Embryonic facial prominence (tissue), 1 donor: ENCODE measurements at regions not wholly inside any gene's neighbourhood (a gene's known extent, or its start where the extent isn't known, plus 50 kb on each side); places are given as distances from the start of the nearest gene placed in this dataset.
"Not testable (repeated sequence)": the region's sequence is repeated elsewhere in the genome, so short reads cannot be mapped to it uniquely, and the experiment has no call there.

Experiments
- DNase-seq: peaks from one replicate; pipeline ENCODE4 v3.0.0-alpha.2; 2016; ENCODE audit errors: extremely low spot score

DNA sequence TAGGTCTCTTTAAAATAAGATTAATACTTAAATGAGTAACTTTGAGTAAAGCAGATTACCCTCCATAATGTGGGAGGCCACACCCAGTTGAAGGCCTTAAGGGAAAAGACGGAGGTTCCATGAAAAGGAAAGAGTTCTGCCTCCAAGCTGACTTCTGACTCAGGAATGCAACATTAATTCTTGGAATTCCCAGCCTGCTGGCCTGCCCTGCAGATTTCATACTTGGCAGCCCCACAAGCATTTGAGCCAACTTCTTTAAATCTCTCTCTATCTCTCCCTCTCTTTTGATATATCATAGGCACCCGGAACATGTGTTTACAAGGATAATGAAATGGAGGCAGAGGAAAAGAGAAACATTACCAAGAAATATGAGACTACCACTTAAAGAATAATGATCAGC, 902.3 kb upstream of the MIR17HG start:
- no peak for DNase-seq

DNA sequence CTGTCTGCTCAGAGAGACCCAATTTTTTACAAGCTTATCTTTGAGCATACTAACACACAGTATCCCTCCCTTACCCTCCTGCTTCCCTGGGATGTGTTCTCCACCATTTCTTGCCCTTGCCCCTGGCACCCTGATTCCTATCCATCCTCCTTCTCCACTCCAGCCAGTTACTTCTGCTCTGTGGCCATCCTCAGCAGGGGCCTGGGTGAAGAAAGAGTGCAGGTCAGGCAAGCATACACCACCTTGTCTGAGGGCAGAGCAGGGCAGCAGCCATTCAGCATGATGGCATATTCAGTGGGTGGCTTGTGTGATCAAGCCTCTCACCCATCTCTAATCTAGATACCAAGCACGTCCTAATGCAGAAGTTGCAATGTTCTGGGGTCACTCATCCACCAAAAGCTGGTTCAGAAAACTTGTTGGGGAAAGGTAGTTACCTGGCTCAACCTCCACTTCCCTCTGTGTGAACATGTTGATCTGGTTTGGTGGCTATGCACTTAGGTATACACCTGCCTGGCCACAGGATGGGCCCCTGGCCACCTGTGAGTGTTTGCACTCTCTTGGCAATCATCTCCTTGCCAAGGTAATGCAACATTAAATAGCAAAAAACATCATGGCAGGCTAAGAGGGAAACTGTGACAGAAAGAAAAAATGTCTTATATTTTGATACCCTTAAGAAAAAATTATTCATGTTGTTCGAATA, 900.3 kb upstream of the MIR17HG start:
- DNase-seq, result no peak

DNA sequence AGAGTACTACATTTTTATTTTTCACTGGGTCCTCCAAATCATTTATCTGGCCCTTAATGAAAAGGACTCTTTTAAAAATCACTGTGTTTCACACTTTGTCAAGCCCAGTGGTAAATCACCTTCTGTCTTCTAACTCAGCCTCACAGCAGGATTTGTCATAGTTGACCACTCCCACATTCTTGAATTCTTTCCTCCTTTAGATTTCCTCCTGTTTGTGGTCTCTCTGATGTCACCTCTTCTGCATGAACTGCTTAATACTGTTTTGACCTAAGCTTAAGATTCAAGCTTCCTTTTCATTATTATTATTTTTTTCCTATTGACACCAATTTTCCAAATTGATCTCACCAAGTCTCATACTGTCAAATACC, 899.8 kb upstream of the MIR17HG start:
- no peak for DNase-seq

DNA sequence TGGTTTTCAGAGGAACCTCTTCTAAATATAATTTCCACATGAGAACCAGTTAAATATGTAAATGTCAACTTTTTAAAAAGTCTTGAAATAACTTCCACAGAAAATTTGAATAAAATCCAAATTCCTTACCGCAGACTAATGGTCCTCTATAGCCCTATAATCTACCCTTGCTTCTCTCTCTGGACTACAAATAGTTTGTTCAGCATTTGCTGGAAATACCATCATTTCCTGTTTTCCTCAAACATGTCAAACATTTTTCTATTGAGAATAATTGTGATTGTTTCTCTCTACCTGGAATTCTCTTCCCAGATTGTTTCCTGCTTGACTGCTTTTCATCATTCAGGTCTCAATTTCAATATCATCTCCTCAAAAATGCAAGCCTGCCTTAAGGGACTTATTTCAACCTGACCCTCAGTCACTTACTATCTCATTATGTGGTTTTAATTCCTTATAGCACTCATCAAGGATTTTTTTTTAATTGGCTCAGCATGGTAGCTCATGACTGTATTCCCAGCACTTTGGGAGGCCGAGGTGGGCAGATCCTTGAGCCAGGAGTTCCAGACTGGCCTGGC, 898.9 kb upstream of the MIR17HG start:
- no peak for DNase-seq

DNA sequence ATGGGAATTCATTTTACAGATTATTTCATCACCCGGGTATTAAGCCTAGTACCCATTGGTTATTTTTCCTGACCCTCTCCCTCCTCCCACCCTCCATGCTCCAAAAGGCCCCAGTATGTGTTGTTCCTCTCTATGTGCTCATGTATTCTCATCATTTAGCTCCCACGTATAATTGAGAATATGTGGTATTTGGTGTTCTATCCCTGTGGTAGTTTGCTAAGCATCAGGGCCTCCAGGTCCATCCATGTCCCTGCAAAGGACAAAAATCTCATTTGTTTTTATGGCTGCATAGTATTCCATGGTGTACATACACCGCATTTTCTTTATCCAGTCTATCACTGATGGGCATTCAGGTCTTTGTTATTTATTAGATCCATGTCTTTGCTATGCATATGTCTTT, 894.1 kb upstream of the MIR17HG start:
- DNase-seq, result no peak

DNA sequence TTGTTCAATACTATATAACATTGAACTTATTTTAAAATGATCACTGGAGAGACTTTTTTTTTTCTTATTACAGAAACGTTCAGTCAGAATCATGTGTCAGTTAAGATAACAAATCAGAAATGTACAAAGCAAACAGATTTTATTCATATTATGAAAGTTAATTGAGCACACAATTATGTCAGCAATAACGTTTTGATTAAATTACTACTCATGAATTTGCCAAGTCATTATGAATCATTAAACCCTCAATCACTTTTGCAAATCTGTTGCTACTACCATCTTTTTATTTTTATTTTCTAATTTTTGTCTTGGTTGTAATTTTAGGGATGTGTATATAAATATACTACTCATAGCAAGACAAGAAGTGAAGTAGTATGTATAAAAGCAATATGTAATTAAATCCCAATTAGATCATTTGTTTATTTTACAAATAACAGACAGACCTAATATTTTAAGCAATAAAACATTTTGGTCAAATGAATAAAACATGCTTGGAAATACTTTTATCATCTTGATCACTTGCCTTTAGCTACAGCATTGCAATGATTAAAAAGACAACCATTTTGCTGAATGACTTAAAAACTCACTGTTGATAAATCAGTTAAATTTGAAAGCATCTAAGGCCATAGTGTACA, 893.4 kb upstream of the MIR17HG start:
- DNase-seq, result no peak

DNA sequence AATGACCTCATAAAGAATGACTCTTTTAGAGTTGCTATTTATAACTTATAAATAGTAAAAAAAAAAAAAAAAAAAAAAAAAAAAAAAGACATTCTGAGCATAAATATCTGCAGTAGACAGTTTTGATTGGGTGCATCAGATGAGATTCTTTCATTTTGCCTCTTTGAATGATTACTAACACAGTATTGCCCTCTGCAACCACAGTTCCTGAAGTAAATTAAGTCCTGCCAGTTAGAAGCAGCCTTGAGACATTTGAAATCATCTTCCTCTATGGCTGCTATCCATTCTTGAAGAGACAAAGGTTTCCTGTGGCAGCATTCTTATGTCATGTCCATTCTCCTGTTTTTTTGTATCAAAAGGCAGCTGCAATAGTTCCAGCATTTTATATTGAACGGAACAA, 892.4 kb upstream of the MIR17HG start:
- DNase-seq, result no peak

DNA sequence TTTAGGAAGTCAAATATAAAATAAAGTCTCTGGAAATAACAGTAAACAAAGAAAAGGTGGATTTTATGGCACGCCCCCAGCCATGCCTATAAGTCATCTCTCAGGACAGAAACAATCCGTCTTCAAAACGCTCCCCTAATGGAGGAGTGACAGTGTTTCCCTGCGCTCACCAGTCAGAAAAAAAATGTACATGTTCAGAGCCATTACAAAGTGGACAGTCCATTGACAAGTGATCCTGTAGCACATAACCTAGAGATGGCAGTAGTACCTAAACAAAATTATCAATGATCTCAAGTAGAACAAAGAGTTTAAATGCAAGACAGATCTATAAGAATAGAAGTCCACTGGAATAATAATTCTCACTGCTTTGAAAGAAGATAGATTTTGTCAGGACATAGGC, 891.7 kb upstream of the MIR17HG start:
- DNase-seq, result no peak

DNA sequence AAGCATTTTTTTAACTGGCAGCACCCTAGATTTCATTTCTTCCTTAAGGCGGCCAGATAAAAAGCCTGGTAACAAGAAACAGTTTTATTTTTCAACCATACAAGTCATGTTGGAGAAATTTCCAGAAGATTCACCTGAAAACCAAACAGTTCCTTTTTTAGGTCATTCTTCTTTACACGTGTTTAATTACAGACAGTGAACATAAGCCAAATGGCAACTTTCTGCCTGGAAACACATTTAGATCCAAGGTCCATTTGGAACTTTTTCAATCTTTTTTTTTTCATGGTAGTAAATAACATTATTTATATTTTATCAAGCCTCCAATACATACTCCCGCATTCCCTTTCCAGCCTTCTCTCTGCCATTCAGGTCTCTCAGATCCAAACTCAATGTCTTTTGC, 886.1 kb upstream of the MIR17HG start:
- DNase-seq, result no peak

DNA sequence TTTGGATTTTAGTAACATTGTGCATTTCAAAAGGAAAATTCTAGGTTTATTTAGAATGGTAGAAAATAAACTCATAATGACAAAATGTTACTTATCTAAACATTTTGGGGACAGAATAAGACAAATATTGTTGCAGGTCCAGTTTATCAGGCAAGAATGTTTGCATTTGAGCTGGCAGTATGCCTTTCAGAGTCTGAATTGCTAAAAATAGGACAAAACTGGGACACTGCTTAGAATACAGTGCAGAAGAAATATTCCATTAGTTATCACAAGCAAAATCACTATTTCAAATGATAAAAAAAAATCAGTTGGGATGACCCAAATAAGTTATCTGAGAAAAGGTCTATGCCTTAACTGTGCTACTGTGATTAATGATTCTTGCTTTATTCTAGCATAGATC, 870.3 kb upstream of the MIR17HG start:
- no peak for DNase-seq

DNA sequence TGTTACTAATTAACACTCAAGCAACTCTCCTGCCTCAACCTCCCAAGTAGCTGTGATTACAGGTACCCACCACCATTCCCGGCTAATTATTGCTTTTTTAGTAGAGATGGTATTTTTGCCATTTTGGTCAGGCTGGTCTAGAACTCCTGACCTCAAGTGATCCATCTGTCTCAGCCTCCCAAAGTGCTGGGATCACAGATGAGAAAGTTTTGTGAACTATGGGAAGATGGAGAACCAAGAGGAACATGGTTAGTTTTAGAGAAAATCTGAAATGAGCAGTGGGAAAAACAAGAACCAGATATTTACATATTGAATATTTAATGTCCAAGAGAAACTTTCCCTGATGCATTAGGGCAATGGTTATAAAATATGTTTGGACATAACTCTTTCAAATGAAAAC, 863.6 kb upstream of the MIR17HG start:
- no peak for DNase-seq

DNA sequence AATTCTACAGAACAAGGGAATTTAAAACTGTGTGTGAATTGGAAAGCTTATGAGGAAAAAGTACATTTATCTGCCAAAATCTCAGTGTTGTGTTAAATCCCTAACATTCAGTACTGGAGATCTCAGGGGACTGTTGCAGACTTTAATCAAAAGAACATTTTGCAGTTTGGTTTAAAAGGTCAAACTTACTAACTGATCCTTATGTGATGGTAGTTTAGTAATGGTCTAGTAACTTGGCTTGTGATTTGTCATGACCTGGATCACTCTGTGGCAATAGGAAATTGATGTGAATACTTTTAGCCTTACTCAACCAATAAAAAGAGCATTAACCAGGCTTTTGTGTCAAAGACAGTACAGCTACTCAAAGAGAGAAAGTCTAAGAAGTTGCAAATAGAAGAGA, 862.1 kb upstream of the MIR17HG start:
- DNase-seq, result peak; percentile 28

DNA sequence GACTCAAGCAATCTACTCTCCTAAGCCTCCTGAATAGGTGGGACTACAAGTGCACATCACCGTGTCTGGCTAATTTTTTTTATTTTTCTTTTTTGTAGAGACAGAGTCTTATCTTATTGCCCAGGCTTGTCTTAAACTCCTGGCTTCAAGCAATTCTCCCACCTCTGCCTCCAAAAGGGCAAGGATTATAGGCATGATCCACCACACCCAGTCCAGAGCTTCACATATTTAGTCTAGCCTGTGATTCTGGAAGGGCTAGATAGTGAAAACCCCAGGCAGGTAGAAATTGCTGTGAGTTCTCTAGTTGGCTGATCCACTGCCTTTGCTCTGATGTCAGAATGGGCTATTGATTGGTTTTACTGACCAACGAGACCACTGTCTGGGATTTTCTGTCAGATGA, 854.6 kb upstream of the MIR17HG start:
- no peak for DNase-seq

DNA sequence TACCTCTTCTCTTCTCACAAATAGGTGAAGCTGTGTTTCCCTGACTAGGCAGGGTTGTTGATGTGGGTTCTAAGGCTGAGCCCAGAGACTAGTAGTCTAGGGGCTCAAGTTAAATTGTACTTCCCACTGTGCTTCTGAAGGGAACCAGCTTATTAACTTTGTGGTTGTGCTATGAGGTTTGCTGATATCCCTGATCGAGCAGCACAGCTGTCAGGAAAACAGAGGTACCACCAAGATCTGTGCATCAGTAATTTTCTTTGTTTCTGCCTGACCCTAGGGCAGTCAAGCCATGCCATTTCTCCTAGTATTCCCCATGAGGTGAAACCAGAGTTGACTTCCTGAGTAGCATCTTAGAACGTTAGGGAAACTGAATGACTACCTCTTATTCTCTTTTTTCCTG, 853.8 kb upstream of the MIR17HG start:
- no peak for DNase-seq

DNA sequence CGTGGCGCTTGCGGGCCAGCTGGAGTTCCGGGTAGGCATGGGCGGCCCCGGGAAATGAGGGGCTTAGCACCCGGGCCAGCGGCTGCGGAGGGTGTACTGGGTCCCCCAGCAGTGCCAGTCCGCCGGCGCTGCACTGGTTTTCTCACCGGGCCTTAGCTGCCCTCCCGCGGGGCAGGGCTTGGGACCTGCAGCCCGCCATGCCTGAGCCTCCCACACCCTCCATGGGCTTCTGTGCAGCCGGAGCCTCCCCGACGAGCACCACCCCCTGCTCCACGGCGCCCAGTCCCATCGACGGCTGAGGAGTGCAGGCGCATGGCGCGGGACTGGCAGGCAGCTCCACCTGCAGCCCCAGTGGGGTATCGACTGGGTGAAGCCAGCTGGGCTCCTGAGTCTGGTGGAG, 852.6 kb upstream of the MIR17HG start:
- not testable (repeated sequence) for DNase-seq

DNA sequence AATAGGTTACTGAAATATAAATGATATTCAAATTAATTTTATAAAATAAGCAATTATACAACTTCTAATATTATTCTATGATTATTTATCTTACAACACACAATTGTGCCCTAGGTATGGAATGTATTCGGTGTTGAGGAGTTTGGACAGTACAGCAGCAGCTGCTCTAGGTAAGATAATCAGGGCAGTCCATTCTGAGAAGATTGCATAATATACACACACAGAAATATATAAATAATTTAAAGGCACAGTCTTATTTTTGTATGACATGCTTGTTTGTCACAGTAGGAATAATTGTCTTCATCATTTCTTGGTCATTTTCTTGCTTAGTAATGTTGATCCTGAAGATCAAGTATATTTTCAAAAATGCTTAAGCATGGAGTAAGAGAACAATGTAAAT, 849.4 kb upstream of the MIR17HG start:
- no peak for DNase-seq

DNA sequence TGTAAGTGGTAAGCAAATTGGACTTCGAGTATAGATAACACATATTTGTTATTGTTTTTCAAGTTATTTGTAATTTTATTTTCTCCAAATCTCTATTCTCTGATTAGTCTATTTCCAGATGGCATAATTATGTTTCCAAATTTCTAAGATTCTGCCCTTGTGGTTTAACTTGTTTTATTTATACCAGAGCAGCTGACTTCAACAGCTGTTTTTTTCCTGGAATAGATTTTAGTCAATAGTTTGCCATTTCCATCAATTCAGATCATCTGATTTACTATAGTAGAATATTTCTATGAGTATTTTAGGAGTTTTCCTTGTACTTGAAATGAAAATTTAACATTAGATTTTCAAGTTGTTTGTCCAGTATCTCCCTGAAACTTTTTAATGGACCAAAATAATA, 848.7 kb upstream of the MIR17HG start:
- no peak for DNase-seq

DNA sequence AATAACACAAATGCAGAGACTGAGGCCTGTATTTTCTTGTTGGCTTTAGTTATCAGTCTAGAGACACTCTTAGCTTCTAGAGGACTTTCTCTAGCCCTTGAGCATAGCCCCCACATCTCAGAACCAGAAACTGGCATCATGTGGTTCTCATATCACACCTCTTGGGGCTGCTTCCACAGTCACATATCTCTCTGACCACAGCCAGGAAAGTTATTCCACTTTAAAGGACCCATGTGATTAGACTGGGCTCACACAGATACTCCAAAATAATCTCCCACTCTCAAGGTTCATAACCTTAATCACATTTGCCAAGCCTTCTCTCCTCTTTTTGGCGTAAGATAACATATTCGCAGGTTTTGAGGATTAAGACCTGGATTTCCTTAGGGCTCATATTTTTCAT, 846.9 kb upstream of the MIR17HG start:
- no peak for DNase-seq

DNA sequence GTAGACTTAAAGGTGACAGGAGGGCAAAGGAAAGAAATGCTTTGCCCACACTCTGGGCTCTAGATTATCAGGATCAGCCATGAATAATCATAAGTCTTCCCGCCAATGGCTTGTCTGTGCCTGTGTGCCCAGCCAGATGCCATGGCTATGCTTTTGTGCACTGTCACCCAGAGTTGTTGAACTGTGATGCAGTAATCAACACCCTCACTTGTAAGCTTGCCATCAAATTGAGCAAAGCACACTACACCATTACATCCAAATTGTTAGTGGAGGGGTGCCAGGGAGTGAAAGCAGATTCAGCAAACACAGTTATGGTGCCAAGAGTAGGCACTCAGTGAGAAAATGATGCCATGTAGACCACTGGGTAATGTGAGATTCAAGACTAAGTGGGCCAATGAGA, 845.3 kb upstream of the MIR17HG start:
- no peak for DNase-seq

DNA sequence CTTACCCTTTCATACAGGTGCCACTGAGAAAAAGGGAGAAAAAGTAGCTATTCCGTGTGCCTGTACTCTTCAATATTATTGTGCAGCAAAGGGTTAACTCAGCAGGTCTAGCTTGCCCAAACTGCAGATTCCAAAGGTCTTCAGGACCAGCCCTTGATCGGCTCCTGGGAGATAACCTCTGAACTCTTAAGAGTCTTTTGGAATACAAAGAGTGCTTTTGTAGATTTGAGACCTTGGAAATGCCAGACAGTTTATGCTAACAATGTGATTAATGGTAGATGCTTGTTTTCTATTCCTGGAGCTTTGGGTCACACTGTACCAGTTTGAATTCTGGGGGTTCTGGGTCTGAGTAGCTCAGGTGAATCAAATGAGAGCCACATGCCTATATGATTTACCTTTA, 844.7 kb upstream of the MIR17HG start:
- no peak for DNase-seq

DNA sequence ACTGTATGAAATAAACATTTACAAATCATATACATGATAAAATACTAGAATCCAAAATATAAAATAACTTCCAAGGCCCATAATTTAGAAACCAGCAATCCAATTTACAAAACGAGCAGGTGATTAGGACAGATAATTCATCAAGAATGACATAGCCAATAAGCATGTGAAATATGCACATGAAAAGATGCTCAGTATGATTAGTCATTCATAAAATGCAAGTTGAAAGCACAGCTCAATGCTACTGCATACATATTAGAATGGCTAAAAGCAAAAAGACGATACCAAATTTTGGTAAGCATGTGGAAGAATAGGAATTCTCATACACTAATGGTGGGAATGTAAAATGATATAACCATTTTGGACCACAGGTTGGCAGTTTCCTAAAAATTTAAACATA, 837.2 kb upstream of the MIR17HG start:
- DNase-seq, result no peak

DNA sequence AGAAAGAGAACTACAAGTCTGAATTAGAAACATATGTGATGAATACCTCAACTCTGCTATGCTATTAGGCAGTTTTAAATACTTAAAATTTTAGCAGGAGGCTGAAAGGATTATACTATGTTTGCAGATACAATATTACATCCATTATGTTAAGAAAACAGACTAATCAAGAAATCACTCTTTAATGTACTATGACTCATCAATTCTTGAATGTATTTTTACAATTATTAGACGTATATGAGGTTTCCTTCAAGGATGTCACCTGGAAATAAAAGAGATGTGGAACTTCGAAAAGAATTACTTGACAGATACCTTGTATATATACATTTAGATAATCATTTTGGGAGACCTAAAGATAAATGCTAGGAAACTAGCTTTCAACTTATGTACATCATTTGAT, 835.6 kb upstream of the MIR17HG start:
- DNase-seq, result no peak

DNA sequence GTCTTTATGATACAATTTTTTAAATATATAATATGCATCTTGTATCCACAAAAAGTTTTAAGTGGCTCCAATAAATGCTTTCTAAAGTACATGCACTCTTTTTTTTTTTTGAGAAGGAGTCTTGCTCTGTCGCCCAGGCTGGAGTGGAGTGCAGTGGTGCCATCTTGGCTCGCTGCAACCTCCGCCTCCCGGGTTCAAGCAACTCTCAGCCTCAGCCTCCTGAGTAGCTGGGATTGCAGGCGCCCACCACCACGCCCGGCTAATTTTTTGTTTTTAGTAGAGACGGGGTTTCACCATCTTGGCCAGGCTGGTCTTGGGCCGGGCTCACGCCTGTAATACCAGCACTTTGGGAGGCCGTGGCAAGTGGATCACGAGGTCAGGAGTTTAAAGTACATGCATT, 832.8 kb upstream of the MIR17HG start:
- DNase-seq, result not testable (repeated sequence)

DNA sequence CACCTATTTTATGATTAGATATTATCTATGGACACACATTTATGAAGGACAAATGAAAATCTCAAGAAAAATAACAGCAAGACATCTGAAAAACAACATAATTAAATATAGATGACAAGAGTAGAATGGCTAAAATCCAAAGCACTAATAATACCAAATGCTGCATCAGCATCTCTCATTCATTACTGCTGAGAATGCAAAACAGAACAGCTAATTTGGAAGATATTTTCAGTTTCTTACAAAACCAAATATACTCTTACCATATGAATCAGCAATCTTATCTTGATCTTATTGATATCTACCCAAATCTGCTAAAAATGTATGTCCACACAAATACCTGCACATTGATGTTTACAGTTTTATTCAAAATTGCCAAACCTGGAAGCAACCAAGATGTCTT, 829.1 kb upstream of the MIR17HG start:
- DNase-seq, result no peak
